Smooth muscle cell of the brain vasculature (primary cell): ENCODE measurements at regions not wholly inside any gene's neighbourhood (a gene's known extent, or its start where the extent isn't known, plus 50 kb on each side); places are given as distances from the start of the nearest gene placed in this dataset.

Source experiments
- DNase-seq: peaks from one replicate; pipeline ENCODE4 v3.0.0-alpha.2; 2012; ENCODE audit warnings: low read depth, low spot score

- no peak for DNase-seq
These were observed 99.8 kb upstream of the ROPN1 start for GRCh38 chr3:124091716-124092115.

GRCh38 chr3:124092811-124093210 lies 100.9 kb upstream of the ROPN1 start:
- DNase-seq, result no peak

GRCh38 chr3:124094496-124094895 lies 102.6 kb upstream of the ROPN1 start:
- DNase-seq, result no peak

GRCh38 chr3:124097362-124098131 lies 105.6 kb upstream of the ROPN1 start:
- DNase-seq, result no peak

GRCh38 chr3:124101643-124102042 lies 109.7 kb upstream of the ROPN1 start:
- DNase-seq, result no peak

- no peak for DNase-seq
These were observed 115.4 kb upstream of the ROPN1 start for GRCh38 chr3:124107104-124107890.

GRCh38 chr3:124108446-124108845 lies 116.5 kb upstream of the ROPN1 start:
- no peak for DNase-seq

- no peak for DNase-seq
These were observed 121.6 kb upstream of the ROPN1 start for GRCh38 chr3:124113485-124113884.

GRCh38 chr3:124115279-124115678 lies 123.4 kb upstream of the ROPN1 start:
- no peak for DNase-seq

- no peak for DNase-seq
These were observed 124.0 kb upstream of the ROPN1 start for GRCh38 chr3:124115956-124116355.

- no peak for DNase-seq
These were observed 125.0 kb upstream of the ROPN1 start for GRCh38 chr3:124116906-124117305.

GRCh38 chr3:124117486-124117885 lies 125.6 kb upstream of the ROPN1 start:
- no peak for DNase-seq

GRCh38 chr3:124118397-124118796 lies 126.5 kb upstream of the ROPN1 start:
- no peak for DNase-seq

- DNase-seq, result no peak
These were observed 127.3 kb upstream of the ROPN1 start for GRCh38 chr3:124119056-124119716.

GRCh38 chr3:124121379-124122312 lies 129.7 kb upstream of the ROPN1 start:
- DNase-seq, result no peak

GRCh38 chr3:124125315-124125714 lies 133.4 kb upstream of the ROPN1 start:
- no peak for DNase-seq

- DNase-seq, result no peak
These were observed 134.6 kb upstream of the ROPN1 start for GRCh38 chr3:124126436-124127023.

GRCh38 chr3:124131158-124131557 lies 139.2 kb upstream of the ROPN1 start:
- no peak for DNase-seq

- DNase-seq, result no peak
These were observed 139.7 kb upstream of the ROPN1 start for GRCh38 chr3:124131580-124131979.

- no peak for DNase-seq
These were observed 140.9 kb upstream of the ROPN1 start for GRCh38 chr3:124132813-124133212.

- no peak for DNase-seq
These were observed 141.5 kb upstream of the ROPN1 start for GRCh38 chr3:124133366-124133940.
